Stimulated activated naive CD8-positive, alpha-beta T cell treated with anti-CD3 and anti-CD28 coated beads, Interleukin-15, Interleukin-2, amounts not matched to agents 100 U/mL and 50 U/mL, for 24 hours (primary cell): ENCODE measurements at regions not wholly inside any gene's neighbourhood (a gene's known extent, or its start where the extent isn't known, plus 50 kb on each side); places are given as distances from the start of the nearest gene placed in this dataset.

Source experiments
- ATAC-seq: fragments of 150-1000 bp; cut with Tn5 transposase; one replicate; pipeline ENCODE4 v1.10.0; 2021
- DNase-seq: peaks from one replicate; pipeline ENCODE4 v3.0.0; 2021

- ATAC-seq = no peak
- DNase-seq = no peak
These were observed 201.7 kb upstream of the ANK2 start for GRCh38 chr4:112847781-112848180.

- ATAC-seq = no peak
- DNase-seq = no peak
These were observed 200.5 kb upstream of the ANK2 start for GRCh38 chr4:112848911-112849310.

- ATAC-seq (no peak), DNase-seq (no peak)
These were observed 196.9 kb upstream of the ANK2 start for GRCh38 chr4:112852601-112853000.

GRCh38 chr4:112853662-112854256 lies 195.7 kb upstream of the ANK2 start:
- ATAC-seq = no peak
- DNase-seq = no peak

- ATAC-seq = no peak
- no peak for DNase-seq
These were observed 195.0 kb upstream of the ANK2 start for GRCh38 chr4:112854420-112854819.

- DNase-seq (no peak), ATAC-seq (no peak)
These were observed 194.4 kb upstream of the ANK2 start for GRCh38 chr4:112855058-112855457.

- DNase-seq (no peak), ATAC-seq (no peak)
These were observed 192.0 kb upstream of the ANK2 start for GRCh38 chr4:112857461-112857860.

- ATAC-seq = no peak
- no peak for DNase-seq
These were observed 190.7 kb upstream of the ANK2 start for GRCh38 chr4:112858751-112859150.

- no peak for ATAC-seq
- no peak for DNase-seq
These were observed 189.8 kb upstream of the ANK2 start for GRCh38 chr4:112859456-112860184.

- DNase-seq = no peak
- no peak for ATAC-seq
These were observed 188.4 kb upstream of the ANK2 start for GRCh38 chr4:112860830-112861690.

GRCh38 chr4:112861691-112862674 lies 187.5 kb upstream of the ANK2 start:
- no peak for DNase-seq
- no peak for ATAC-seq

- ATAC-seq (no peak), DNase-seq (no peak)
These were observed 184.0 kb upstream of the ANK2 start for GRCh38 chr4:112865443-112865842.

- no peak for DNase-seq
- ATAC-seq = no peak
These were observed 173.1 kb upstream of the ANK2 start for GRCh38 chr4:112876316-112876715.

GRCh38 chr4:112881842-112882241 lies 167.6 kb upstream of the ANK2 start:
- no peak for DNase-seq
- ATAC-seq = no peak

GRCh38 chr4:112882286-112882685 lies 167.2 kb upstream of the ANK2 start:
- ATAC-seq (no peak), DNase-seq (no peak)

- DNase-seq (no peak), ATAC-seq (no peak)
These were observed 165.0 kb upstream of the ANK2 start for GRCh38 chr4:112884406-112884805.

- DNase-seq = no peak
These were observed 163.6 kb upstream of the ANK2 start for GRCh38 chr4:112885897-112886296.

GRCh38 chr4:112888622-112889021 lies 160.8 kb upstream of the ANK2 start:
- no peak for DNase-seq
- no peak for ATAC-seq

More at GRCh38 chr4:112885897-112886296, 163.6 kb upstream of the ANK2 start:
- ATAC-seq = no peak

GRCh38 chr4:112889199-112889598 lies 160.3 kb upstream of the ANK2 start:
- DNase-seq (no peak), ATAC-seq (no peak)

GRCh38 chr4:112889619-112890527 lies 159.6 kb upstream of the ANK2 start:
- DNase-seq (no peak), ATAC-seq (no peak)

- ATAC-seq = no peak
These were observed 155.0 kb upstream of the ANK2 start for GRCh38 chr4:112894480-112894879.

More at GRCh38 chr4:112894480-112894879, 155.0 kb upstream of the ANK2 start:
- DNase-seq = no peak
